NOMO-1 treated with dmso at 0.1 percent for 144 hours (cell line): ENCODE measurements at regions not wholly inside any gene's neighbourhood (a gene's known extent, or its start where the extent isn't known, plus 50 kb on each side); places are given as distances from the start of the nearest gene placed in this dataset.
"Not testable (repeated sequence)": the region's sequence is repeated elsewhere in the genome, so short reads cannot be mapped to it uniquely, and the experiment has no call there.

Source experiments
- DNase-seq: peaks from one replicate; lab custom pipeline; 2025; ENCODE audit not compliant: unreplicated experiment; lab: John Stamatoyannopoulos, UW

DNA sequence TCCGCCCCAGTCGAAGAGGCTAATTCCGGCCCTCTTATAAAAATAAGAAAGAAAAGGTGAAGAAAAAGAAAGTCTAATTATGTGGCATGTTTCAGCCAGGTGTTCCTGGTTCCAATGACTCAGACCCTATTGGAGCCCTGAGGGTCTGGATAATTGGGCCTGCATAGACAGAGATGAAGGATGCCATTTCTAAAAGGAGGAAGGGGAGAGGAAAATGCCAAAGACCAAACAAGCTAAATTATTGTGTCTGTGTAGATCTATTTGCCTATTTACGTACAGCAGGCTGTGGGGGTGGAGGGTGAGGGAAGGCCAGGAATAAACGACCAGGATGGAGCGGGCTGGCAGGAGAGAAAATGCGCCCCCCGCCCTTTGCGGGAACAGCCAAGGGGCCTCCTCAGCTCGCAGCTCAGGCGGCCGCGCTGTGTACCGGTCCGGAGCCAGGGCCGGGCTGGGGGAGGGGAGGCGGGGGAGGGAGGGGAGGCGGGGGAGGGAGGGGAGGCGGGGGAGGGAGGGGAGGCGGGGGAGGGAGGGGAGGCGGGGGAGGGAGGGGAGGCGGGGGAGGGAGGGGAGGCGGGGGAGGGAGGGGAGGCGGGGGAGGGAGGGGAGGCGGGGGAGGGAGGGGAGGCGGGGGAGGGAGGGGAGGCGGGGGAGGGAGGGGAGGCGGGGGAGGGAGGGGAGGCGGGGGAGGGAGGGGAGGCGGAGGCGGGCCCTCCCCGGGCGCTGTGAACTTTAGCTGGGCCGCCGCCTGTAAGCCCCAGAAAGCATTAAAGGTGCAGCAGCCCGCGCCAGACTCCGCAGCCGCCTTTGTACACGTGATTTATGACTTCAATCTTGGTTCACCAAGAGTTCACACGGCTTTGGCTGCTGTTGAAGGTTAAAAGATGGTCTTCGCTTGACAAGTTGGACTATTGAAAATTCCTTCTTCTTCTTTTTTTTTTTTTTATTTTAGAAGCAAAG, 113.0 kb upstream of the FOXD4L5 start:
- not testable (repeated sequence) for DNase-seq

DNA sequence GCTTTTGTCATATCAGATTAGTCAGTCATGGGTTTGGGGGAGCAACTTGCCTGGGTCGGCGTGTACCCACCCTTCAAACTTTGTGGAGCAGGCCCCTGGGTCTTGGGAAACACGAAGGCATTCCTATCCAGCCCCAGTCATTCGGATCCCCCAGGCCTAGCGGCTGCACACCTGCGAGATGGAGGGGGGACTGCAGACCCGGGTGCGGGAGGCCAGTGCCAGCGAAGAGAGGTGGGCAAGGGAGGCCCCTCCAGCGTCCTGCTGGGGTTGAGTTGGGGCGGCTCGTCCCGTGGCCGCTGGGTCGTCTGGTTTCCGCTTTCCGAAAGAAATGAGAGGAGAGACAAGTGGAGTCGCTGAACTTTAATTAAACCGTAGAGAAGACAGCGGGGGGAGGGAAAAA, 112.2 kb upstream of the FOXD4L5 start:
- DNase-seq = not testable (repeated sequence)

DNA sequence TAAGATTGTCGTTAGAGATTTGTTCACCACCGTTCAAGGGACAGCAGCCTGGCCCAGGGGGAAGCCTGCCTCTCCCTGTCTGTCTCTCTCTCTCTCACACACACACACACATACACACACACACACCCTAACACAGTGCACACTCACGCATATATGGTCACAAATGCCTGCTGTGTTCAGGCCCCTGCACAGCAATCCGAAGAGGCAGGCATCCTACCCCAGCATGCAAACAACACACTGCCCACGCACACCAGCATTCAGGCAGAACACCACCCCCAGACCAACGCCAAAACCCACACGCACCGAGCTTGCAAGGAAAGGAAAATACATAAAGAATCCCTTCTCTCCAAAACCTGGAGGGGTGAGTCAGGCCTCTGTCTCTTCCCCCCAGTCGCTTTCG, 111.6 kb upstream of the FOXD4L5 start:
- not testable (repeated sequence) for DNase-seq

DNA sequence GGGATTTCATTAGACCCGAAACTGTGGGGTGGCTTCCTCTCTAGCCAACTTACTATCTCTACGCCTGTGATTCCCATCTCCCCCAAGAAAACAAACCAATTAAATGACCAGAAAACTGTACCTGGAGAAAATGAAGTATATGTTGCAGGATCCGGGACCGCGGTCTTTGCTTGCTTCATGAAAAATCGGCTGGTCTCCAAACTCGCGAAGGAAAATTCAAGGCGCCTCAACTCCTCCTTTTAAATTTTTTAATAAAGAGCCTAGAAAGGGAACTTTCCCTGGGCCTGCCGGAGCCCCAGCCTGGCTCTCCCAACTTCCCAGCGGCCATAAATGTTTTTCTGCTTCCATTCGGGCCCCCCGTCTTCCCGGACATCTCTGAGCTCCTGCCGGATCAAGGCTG, 110.8 kb upstream of the FOXD4L5 start:
- not testable (repeated sequence) for DNase-seq

DNA sequence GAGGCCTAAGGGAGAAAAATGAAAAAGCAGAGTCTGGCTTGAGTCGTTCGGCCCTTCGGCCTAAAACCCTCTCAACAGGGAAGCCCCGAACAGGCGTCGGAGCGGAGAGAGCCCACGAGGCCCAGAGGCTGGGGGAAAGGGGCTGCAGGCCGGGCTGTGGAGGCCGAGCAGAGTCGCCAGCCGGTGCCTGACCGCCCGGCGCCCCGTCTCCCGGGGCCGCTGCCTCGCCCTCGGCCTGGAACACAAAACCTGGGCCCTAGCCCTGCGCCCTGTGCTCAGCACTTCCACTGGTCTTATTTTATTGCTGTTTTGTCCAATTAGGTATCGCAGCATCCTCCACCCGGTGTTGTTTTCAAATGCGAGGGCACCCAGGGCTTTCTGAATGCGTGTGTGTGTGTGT, 110.1 kb upstream of the FOXD4L5 start:
- not testable (repeated sequence) for DNase-seq

DNA sequence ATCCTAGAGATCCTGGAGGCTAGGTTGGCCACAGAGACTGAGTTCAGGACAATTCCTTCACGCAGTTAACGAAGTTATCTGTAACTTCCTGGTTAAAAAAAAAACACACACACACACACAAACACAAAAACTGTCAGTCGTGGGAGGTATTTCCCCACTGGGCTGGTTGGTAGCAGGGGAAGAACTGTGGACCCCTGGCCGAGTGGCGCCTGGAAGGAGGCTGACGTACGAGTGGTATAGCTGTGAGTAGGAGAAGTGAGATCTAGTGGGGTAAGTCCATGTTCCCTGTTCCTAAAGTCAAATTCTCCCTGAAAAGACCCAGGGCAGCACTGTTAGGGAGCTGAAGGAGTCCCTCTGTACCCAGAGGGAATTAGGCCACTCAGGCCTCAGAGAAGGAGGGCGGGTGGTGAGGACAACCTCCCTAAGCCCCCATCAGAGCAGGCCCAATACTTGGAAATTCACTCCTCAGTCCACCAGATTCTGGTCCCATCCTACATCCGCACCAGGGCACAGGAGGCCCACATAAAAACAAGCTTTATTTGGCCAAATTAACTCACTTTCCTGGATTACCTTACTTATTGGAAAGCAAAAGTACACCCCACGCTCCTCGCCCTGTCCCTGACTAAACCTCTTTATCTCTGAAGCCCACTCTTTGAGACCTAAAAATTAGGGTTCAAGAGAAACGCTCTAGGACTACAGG, 108.3 kb upstream of the FOXD4L5 start:
- DNase-seq = not testable (repeated sequence)

DNA sequence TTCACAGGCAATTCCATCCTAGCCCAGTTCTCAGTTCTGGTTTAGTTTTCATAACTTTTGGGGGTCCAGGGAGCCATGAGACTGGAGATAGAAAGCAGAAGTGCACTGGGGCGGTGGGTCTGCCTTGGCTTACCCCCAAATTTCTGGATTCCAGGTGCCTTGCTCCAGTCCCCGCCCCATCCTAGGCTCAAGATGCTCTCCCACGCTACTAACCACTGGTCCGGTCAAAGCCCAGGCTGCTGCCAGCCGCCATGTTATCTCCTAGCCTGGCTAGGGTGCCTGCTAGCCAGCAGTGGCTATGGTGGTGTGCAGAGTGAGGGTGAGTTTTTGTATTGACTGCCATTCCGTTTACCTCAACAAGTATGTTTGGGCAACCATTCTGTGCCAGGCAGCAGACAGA, 107.6 kb upstream of the FOXD4L5 start:
- DNase-seq = not testable (repeated sequence)

DNA sequence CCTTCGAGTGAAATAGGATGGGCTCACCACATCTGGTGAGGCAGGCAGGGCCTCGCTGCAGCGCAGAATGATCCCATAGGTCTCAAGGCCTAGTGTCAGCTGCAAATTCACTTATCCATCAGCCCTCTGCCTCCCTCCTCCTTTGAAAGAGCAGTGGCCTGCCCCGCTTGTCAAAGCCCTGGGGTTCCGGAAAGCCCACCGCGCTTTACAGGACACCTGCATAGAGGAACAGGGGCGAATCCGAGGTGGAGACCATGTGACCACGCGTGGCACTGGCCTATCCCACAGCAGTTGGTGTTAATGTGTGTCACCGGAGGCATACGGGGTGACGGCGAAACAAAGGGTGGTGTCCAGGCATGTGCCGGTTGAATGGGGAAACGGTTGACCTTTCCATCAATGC, 104.7 kb upstream of the FOXD4L5 start:
- not testable (repeated sequence) for DNase-seq

DNA sequence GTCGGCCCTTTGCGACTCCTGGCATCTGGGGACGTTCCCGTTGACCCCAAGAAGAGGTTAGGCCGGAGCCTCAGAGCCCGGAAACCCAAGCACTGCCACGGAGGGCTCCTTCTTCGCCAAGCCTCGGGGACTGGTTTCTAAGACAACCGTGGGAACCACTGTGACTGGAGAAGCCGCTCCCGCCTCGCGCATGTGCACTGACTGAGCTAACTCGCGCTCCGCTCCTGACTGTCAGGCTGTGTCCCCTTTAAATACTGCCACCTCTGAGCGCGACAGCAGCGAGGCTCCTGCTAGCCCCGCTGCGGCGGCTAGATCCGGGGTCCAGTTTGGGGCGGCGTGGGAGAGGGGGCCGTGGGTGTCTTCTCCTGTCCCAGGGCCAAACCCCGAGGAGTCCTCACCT, 104.2 kb upstream of the FOXD4L5 start:
- DNase-seq = not testable (repeated sequence)

DNA sequence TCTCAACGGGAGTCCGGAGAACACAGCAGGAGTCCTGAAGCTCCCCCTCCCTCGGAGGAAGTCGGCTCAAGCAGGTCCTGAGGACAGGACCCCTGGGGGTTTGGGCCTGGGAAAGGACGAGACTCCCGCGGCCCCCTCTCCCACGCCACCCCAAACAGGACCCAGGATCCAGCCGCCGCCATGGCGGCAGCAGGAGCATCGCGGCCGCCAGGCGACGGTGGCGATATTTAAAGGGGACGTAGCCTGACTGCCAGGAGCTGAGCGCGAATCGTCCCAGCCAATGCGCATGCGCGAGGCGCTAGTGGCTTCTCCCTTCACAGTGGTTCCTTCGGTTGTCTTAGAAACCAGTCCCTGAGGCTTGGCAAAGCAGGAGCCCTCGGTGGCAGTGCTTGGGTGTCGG, 101.7 kb upstream of the FOXD4L5 start:
- not testable (repeated sequence) for DNase-seq

DNA sequence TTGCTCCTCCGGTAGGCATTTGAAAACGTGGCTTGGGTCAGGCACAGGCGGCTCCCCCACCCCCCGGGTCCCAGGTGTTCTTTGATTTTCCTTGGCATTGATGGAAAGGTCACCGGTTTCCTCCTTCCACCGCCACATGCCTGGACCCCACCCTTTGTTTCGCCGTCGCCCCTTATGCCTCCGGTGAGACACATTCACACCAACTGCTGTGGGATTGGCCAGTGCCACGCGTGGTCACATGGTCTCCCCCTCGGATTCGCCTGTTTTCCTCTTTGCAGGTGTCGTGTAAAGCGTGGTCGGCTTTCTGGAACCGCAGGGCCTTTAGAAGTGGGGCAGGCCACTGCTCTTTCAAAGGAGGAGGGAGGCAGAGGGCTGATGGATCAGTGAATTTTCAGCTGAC, 101.2 kb upstream of the FOXD4L5 start:
- not testable (repeated sequence) for DNase-seq

DNA sequence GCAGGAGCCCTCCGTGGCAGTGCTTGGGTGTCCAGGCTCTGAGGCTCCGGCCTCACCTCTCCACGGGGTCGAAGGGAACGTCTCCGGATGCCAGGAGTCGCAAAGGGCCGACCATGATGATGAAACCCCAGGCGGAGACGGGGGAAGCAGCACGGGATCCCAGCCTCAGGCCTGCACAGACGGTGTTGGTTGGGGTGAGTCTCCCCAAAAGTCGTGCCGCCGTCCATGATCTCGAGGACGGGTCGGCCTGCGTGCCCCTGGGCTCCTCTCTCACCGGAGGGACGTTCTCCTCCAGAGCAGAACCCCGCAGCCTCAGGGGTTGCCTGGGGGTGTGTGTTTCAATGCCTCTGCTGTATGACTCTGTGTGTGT, 100.6 kb upstream of the FOXD4L5 start:
- DNase-seq = not testable (repeated sequence)

DNA sequence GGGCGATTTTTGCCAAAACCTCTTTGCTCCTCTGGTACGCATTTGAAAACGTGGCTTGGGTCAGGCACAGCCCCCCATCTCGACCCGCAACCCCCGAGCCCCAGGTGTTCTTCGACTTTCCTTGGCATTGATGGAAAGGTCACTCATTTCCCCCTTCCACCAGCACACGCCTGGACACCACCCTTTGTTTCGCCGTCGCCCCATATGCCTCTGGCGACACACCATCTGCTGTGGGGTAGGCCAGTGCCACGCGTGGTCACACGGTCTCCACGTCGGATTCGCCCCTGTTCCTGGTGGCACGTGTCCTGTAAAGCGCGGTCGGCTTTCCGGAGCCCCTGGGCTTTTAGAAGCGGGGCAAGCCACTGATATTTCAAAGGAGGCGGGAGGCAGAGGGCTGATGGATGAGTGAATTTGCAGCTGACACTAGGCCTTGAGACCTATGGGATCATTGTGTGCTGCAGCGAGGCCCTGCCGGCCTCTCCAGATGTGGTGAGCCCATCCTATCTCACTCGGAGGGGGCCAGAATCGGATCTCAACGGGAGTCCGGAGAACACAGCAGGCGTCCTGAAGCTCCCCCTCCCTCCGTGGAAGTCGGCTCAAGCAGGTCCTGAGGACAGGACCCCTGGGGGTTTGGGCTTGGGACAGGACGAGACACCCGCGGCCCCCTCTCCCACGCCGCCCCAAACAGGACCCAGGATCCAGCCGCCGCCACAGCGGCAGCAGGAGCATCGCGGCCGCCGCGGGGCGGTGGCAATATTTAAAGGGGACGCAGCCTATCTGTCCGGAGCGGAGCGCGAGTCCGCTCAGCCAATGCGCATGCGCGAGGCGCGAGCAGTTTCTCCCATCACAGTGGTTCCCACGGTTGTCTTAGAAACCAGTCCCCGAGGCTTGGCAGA, 100.0 kb upstream of the FOXD4L5 start:
- not testable (repeated sequence) for DNase-seq

DNA sequence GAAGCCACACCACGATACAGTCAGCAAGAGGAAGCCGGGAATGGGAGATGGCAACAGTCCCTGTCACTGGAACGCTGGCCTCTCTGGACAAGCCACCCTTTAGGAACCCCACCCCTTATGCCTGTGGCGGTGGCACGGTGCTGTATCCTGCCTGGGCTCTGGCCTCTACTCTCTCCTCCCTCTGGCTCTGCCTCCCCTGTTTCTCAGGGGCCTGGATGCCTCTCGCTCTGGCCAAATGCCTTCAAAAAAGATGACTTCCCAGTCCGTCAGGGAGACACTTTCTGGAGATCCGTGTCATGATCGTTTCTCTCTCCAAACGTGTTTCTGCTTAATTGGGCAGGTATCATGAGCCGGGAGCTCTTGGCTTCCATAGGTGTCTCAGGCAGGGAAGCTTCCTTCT, 99.1 kb upstream of the FOXD4L5 start:
- not testable (repeated sequence) for DNase-seq

DNA sequence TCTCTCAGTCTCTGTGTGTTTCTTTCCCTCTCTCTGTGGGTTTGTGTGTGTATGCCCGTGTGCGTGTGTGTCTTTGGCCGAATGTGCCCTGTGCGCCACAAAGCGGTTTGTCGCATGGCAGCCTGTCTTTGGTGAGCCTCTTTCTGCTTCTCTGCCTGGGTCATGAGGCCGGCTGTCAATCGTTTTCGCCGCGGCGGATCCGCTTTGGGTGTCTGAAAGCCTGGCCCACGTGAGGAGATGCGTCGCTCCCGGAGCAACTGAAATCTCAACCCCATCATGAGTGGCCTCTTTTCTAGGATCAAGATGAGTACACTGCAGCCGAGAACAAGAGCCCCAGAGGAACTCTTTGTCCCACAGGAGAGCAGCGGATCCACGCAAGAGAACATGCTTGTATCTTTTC, 98.6 kb upstream of the FOXD4L5 start:
- DNase-seq = not testable (repeated sequence)

DNA sequence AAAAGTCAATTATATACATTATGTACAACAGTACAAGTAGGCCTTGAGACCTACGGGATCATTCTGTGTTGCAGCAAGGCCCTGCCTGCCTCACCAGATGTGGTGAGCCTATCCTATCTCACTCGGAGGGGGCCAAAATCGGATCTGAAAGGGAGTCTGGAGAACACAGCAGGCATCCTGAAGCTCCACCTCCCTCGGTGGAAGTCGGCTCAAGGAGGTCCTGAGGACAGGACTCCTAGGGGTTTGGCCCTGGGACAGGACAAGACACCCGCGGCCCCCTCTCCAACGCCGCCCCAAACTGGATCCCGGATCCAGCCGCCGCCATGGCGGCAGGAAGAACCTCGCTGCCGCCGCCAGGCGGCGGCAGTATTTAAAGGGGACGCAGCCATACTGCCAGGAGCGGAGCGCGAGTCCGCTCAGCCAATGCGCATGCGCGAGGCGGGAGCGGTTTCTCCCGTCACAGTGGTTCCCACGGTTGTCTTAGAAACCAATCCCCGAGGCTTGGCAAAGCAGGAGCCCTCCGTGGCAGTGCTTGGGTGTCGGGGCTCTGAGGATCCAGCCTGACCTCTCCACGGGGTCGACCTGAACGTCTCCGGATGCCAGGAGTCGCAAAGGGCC, 97.8 kb upstream of the FOXD4L5 start:
- not testable (repeated sequence) for DNase-seq
